HG02678 (cell line): ENCODE measurements at regions not wholly inside any gene's neighbourhood (a gene's known extent, or its start where the extent isn't known, plus 50 kb on each side); places are given as distances from the start of the nearest gene placed in this dataset.

Experiments
- ATAC-seq: cut with Tn5 transposase; IDR thresholded peaks from one replicate; pipeline ENCODE4 v1.9.1; 2021; ENCODE audit warnings: mild to moderate bottlenecking, moderate library complexity; ENCODE audit not compliant: unreplicated experiment

- no peak for ATAC-seq
Measured at GRCh38 chr16:5382484-5382883, 284.9 kb upstream of the EEF2KMT start.

GRCh38 chr16:5381481-5381880 lies 283.9 kb upstream of the EEF2KMT start:
- no peak for ATAC-seq

- no peak for ATAC-seq
Measured at GRCh38 chr16:5379954-5380353, 282.4 kb upstream of the EEF2KMT start.

- no peak for ATAC-seq
Measured at GRCh38 chr16:5378531-5378930, 280.9 kb upstream of the EEF2KMT start.

GRCh38 chr16:5377280-5377898 lies 279.8 kb upstream of the EEF2KMT start:
- no peak for ATAC-seq

GRCh38 chr16:5374184-5374583 lies 276.6 kb upstream of the EEF2KMT start:
- ATAC-seq = no peak

- ATAC-seq = no peak
Measured at GRCh38 chr16:5367951-5368350, 270.4 kb upstream of the EEF2KMT start.

- ATAC-seq = no peak
Measured at GRCh38 chr16:5366126-5366525, 268.5 kb upstream of the EEF2KMT start.

GRCh38 chr16:5364186-5364585 lies 266.6 kb upstream of the EEF2KMT start:
- no peak for ATAC-seq

- ATAC-seq = no peak
Measured at GRCh38 chr16:5361322-5361721, 263.7 kb upstream of the EEF2KMT start.

- ATAC-seq = no peak
Measured at GRCh38 chr16:5354645-5355044, 257.1 kb upstream of the EEF2KMT start.

GRCh38 chr16:5349670-5350517 lies 252.3 kb upstream of the EEF2KMT start:
- ATAC-seq = no peak

- no peak for ATAC-seq
Measured at GRCh38 chr16:5349101-5349500, 251.5 kb upstream of the EEF2KMT start.

- no peak for ATAC-seq
Measured at GRCh38 chr16:5347561-5347960, 250.0 kb upstream of the EEF2KMT start.

- ATAC-seq = no peak
Measured at GRCh38 chr16:5336941-5337340, 239.3 kb upstream of the EEF2KMT start.

GRCh38 chr16:5333991-5334390 lies 236.4 kb upstream of the EEF2KMT start:
- no peak for ATAC-seq

- no peak for ATAC-seq
Measured at GRCh38 chr16:5333126-5333525, 235.5 kb upstream of the EEF2KMT start.

GRCh38 chr16:5330058-5330457 lies 232.5 kb upstream of the EEF2KMT start:
- no peak for ATAC-seq

- ATAC-seq = no peak
Measured at GRCh38 chr16:5328546-5328945, 231.0 kb upstream of the EEF2KMT start.

- no peak for ATAC-seq
Measured at GRCh38 chr16:5326395-5326794, 228.8 kb upstream of the EEF2KMT start.

GRCh38 chr16:5325932-5326331 lies 228.3 kb upstream of the EEF2KMT start:
- no peak for ATAC-seq
